ENCODE measurements at regions not wholly inside any gene's neighbourhood (a gene's known extent, or its start where the extent isn't known, plus 50 kb on each side); places are given as distances from the start of the nearest gene placed in this dataset.
"Not testable (repeated sequence)": the region's sequence is repeated elsewhere in the genome, so short reads cannot be mapped to it uniquely, and the experiment has no call there.

DNA sequence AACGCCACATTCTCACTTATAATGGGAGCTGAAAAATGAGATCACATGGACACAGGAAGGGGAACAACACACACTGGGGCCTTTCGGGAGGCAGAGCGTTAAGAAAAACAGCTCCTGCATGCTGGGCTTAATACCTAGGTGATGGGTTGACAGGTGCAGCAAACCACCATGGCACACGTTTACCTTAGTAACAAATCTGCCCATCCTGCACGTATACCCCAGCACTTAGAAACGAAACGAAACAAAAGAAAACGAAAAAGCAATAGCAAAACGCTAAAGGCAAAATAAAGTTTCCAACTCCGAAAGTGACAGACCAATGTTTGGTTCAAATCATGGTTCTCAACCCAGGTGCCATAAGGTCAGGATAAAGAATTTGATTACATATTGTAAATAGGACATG lies 525.3 kb downstream of the CWH43 start:
- TF ChIP-seq, protein P1, sequence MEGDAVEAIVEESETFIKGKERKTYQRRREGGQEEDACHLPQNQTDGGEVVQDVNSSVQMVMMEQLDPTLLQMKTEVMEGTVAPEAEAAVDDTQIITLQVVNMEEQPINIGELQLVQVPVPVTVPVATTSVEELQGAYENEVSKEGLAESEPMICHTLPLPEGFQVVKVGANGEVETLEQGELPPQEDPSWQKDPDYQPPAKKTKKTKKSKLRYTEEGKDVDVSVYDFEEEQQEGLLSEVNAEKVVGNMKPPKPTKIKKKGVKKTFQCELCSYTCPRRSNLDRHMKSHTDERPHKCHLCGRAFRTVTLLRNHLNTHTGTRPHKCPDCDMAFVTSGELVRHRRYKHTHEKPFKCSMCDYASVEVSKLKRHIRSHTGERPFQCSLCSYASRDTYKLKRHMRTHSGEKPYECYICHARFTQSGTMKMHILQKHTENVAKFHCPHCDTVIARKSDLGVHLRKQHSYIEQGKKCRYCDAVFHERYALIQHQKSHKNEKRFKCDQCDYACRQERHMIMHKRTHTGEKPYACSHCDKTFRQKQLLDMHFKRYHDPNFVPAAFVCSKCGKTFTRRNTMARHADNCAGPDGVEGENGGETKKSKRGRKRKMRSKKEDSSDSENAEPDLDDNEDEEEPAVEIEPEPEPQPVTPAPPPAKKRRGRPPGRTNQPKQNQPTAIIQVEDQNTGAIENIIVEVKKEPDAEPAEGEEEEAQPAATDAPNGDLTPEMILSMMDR (IDR thresholded peaks at IDR 0.05), result peak in 1 of 6 experiments; percentile 3
- TF ChIP-seq POLR2A (IDR thresholded peaks at IDR 0.05), result not testable (repeated sequence)

All from esophagus squamous epithelium (tissue), 4 donors.